GM12892 (cell line): ENCODE measurements at regions not wholly inside any gene's neighbourhood (a gene's known extent, or its start where the extent isn't known, plus 50 kb on each side); places are given as distances from the start of the nearest gene placed in this dataset.

Experiments used
- DNase-seq: peaks from one replicate; pipeline ENCODE4 v3.0.0; 2011; ENCODE audit not compliant: insufficient read length
- FAIRE-seq: peaks from 2 replicates; lab custom pipeline; 2011; peaks lifted over from hg19 to GRCh38; lab: Jason Lieb, UNC
- POLR2A ChIP-seq: IDR thresholded peaks from 2 replicates; pipeline ENCODE4 v1.6.1; 2011; ENCODE audit warnings: low read depth, low read length, control low read depth
- POLR2AphosphoS5 ChIP-seq: IDR thresholded peaks from 2 replicates; pipeline ENCODE4 v1.6.1; 2011; ENCODE audit warnings: low read depth, low read length, control low read depth
- TAF1 ChIP-seq: IDR thresholded peaks from 2 replicates; pipeline ENCODE4 v1.6.1; 2011; ENCODE audit warnings: low read depth, mild to moderate bottlenecking, control low read depth, low read length, borderline replicate concordance

GRCh38 chr2:223431479-223431878, 170.7 kb downstream of the SCG2 start:
- DNase-seq (no peak), FAIRE-seq (no peak)
- TF ChIP-seq TAF1 (no peak), POLR2A (no peak), POLR2AphosphoS5 (no peak)

- no peak for FAIRE-seq
- no peak for DNase-seq
- no peak for TF ChIP-seq TAF1
- TF ChIP-seq POLR2AphosphoS5, result no peak
- no peak for TF ChIP-seq POLR2A
Observed at GRCh38 chr2:223433461-223433860, 168.7 kb downstream of the SCG2 start.

GRCh38 chr2:223437788-223438187, 164.4 kb downstream of the SCG2 start:
- FAIRE-seq (no peak), DNase-seq (no peak)
- no peak for TF ChIP-seq TAF1

- DNase-seq (no peak), FAIRE-seq (no peak)
- TF ChIP-seq POLR2A, result no peak
- no peak for TF ChIP-seq POLR2AphosphoS5
- TF ChIP-seq TAF1, result no peak
Observed at GRCh38 chr2:223439184-223439583, 163.0 kb downstream of the SCG2 start.

GRCh38 chr2:223439786-223440185, 162.4 kb downstream of the SCG2 start:
- FAIRE-seq (no peak), DNase-seq (no peak)
- TF ChIP-seq TAF1 (no peak), POLR2AphosphoS5 (no peak), POLR2A (no peak)

- DNase-seq, result no peak
- FAIRE-seq, result no peak
- no peak for TF ChIP-seq POLR2A
- no peak for TF ChIP-seq TAF1
- TF ChIP-seq POLR2AphosphoS5, result no peak
Observed at GRCh38 chr2:223442847-223443246, 159.3 kb downstream of the SCG2 start.

GRCh38 chr2:223450246-223450645, 151.9 kb downstream of the SCG2 start:
- no peak for TF ChIP-seq TAF1
- no peak for TF ChIP-seq POLR2A
- no peak for TF ChIP-seq POLR2AphosphoS5
- FAIRE-seq (no peak), DNase-seq (no peak)

- DNase-seq (no peak), FAIRE-seq (no peak)
- TF ChIP-seq TAF1 (no peak), POLR2A (no peak), POLR2AphosphoS5 (no peak)
Observed at GRCh38 chr2:223457301-223457700, 144.9 kb downstream of the SCG2 start.

GRCh38 chr2:223459328-223459939, 142.7 kb downstream of the SCG2 start:
- DNase-seq (no peak), FAIRE-seq (no peak)
- TF ChIP-seq POLR2A (no peak), TAF1 (no peak), POLR2AphosphoS5 (no peak)

GRCh38 chr2:223460209-223460608, 142.0 kb downstream of the SCG2 start:
- DNase-seq (no peak), FAIRE-seq (no peak)
- TF ChIP-seq POLR2AphosphoS5, result no peak
- TF ChIP-seq TAF1, result no peak
- TF ChIP-seq POLR2A, result no peak

- FAIRE-seq, result no peak
- TF ChIP-seq POLR2AphosphoS5, result no peak
- no peak for TF ChIP-seq POLR2A
- no peak for TF ChIP-seq TAF1
- DNase-seq, result no peak
Observed at GRCh38 chr2:223460774-223461211, 141.4 kb downstream of the SCG2 start.

- DNase-seq (no peak), FAIRE-seq (no peak)
- TF ChIP-seq POLR2A (no peak), POLR2AphosphoS5 (no peak), TAF1 (no peak)
Observed at GRCh38 chr2:223464071-223464470, 138.1 kb downstream of the SCG2 start.
